Mucosa of descending colon (tissue), 3 donors: ENCODE measurements at regions not wholly inside any gene's neighbourhood (a gene's known extent, or its start where the extent isn't known, plus 50 kb on each side); places are given as distances from the start of the nearest gene placed in this dataset.

Experiments used
- ATAC-seq: fragments of 200-7000 bp; cut with Tn5 transposase; one replicate; pipeline ENCODE4 v1.9.1; 2020; ENCODE audit warnings: mild to moderate bottlenecking, moderate library complexity
- DNase-seq, 3 donors: peaks; one replicate each; pipeline ENCODE4 v3.0.0-alpha.2; 2020
- H3K36me3 ChIP-seq: fragments of 200-600 bp; one replicate; pipeline ENCODE4 v1.8.0; 2021; ENCODE audit warnings: low read depth, mild to moderate bottlenecking
- H3K4me1 ChIP-seq: fragments of 200-600 bp; one replicate; pipeline ENCODE4 v1.8.0; 2021; ENCODE audit warnings: low read depth, mild to moderate bottlenecking
- H3K4me3 ChIP-seq: fragments of 200-600 bp; one replicate; pipeline ENCODE4 v1.8.0; 2021; ENCODE audit warnings: mild to moderate bottlenecking
- H3K9me3 ChIP-seq: fragments of 200-600 bp; one replicate; pipeline ENCODE4 v1.8.0; 2021; ENCODE audit warnings: mild to moderate bottlenecking
- intact Hi-C, 2 donors: fragments of 100-400 bp; cut with DNase I in 1 of 2; cut with micrococcal nuclease in 1 of 2; formaldehyde crosslinking; loops; one replicate each; pipeline versions ENCODE4 v1.11.0 to v1.11.1; 2022; cut with DNase I, micrococcal nuclease
- TF ChIP-seq, protein P1 (sequence below): fragments of 200-600 bp; IDR thresholded peaks from one replicate; pipeline ENCODE4 v1.8.0; 2022; ENCODE audit warnings: antibody characterized with exemption, mild to moderate bottlenecking
- donor health status: DM: no; HTN: no; CAD: no; lungs with moderate emphysema.
- donor health status: DM: no; HTN: no; CAD: no.
- donor health status: DM: no; HTN: yes; CAD: no.

DNA sequence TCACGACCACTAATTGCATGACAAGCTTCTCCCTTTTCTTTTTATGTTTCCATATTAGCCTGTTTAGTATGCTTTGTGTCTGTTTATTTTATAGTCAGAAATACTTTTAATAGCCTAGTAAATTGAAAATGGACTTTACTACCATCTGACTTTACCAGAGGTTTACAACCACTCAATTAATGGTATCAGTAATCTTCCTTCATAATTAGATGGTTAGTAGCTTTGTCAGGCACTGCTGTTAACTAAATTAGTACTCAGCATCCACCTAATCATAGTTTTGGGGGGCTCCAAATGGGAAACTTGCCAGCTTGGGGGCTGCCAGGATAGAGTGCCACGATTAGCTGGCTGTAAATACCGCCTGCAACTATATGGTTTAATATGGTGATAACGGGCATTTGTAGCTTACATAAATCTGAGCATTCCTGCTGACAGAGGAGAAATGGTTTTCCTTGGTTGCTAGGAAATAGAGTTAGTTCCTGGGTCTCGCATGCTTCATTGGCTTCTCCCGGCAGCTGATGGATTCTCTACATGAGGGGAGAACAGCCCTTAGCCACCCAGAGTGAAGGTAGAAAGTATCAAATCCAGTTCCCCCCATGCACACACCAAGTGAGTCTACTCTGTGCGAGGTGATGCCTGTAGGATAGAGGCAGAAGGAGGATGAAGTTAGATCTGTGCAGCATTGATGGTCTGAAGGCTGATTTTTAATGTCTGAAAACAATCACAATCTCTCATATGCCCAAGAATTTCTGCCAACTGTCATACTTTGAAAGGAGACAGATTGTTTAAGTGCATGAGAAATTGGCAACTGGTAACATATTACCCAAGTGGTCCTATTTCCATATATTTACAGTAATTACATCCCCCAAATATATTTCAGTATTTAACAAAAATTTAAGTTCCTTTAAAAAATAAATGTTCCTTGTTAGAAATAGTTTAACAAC lies 326.6 kb upstream of the PROK2 start:
- H3K36me3 ChIP-seq, result no peaks in the 10 kb centered on the region
- DNase-seq (no peak), ATAC-seq (no peak)
- no peaks in the 10 kb centered on the region for H3K4me1 ChIP-seq
- no peak overlapping the region for H3K4me3 ChIP-seq
- H3K9me3 ChIP-seq, result no peaks in the 10 kb centered on the region
- intact Hi-C loops, result no loop called here
- TF ChIP-seq, protein P1, sequence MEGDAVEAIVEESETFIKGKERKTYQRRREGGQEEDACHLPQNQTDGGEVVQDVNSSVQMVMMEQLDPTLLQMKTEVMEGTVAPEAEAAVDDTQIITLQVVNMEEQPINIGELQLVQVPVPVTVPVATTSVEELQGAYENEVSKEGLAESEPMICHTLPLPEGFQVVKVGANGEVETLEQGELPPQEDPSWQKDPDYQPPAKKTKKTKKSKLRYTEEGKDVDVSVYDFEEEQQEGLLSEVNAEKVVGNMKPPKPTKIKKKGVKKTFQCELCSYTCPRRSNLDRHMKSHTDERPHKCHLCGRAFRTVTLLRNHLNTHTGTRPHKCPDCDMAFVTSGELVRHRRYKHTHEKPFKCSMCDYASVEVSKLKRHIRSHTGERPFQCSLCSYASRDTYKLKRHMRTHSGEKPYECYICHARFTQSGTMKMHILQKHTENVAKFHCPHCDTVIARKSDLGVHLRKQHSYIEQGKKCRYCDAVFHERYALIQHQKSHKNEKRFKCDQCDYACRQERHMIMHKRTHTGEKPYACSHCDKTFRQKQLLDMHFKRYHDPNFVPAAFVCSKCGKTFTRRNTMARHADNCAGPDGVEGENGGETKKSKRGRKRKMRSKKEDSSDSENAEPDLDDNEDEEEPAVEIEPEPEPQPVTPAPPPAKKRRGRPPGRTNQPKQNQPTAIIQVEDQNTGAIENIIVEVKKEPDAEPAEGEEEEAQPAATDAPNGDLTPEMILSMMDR, result no peak

DNA sequence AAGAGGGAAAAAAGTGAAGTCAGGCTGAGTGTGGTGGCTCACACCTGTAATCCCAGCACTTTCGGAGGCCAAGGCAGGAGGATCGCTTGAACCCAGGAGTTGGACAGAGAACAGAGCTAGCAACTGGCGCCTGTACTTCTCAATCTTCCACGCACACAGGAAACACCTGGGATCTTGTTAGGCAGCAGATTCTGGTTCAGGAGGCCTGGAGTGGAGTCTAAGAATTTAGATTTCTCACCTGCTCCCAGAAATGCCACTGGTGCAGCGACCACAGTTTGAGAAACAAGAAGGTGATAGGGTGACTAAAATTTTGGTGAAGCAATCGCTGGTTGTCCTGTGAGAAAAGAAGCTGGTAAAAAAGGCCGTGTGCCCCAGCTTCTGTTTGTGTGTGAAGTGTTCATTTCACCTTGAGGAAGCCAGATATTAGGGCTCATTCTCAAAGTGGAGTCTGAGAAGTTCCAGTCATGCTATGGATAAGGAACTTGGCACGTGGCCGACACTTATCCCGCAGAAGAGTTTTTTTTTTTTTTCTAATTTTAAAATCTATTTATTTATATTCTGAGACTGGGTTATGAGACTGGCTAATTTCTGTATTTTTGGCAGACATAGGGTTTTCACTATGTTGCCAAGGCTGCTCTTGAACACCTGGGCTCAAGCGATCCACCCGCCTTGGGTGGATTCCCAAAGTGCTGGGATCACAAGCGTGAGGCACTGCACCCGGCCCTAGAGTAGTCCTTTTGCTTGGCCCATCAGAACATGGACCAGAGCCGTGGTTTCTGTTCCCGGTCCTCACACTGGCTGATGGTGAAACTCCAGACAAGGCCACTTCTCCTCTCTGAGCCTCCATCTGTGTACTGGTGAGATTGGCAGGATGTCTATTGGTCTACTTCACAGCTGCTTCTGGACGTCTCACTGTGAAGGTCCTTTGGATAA lies 324.6 kb upstream of the PROK2 start:
- intact Hi-C loops, result no loop called here
- no peaks in the 10 kb centered on the region for H3K4me1 ChIP-seq
- ATAC-seq (peak; percentile 18), DNase-seq (no peak)
- H3K4me3 ChIP-seq, result no peak overlapping the region
- no peaks in the 10 kb centered on the region for H3K36me3 ChIP-seq
- H3K9me3 ChIP-seq, result no peaks in the 10 kb centered on the region
- TF ChIP-seq, protein P1, result no peak

DNA sequence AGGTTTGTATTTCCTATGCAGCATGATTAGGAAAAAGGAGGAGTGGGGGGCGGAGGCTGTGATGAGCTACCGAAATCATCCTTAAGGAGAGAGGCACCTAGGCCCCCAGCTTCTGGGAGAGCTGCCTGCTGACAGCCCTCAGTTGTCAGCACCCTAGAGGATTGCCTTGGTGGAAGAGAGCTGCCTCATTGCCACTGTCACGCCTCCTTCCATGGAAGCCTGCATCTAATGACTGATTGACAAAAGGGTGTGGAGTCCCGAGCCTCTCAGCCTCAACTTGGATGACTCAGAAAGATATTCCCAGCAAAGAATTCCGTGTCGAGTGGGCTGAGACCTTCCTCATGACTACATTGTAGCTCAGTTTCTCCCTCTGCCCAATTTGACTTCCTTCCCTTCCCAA lies 320.4 kb upstream of the PROK2 start:
- no peaks in the 10 kb centered on the region for H3K4me1 ChIP-seq
- H3K36me3 ChIP-seq, result no peaks in the 10 kb centered on the region
- intact Hi-C loops, result no loop called here
- H3K4me3 ChIP-seq, result no peak overlapping the region
- DNase-seq (no peak), ATAC-seq (no peak)
- TF ChIP-seq, protein P1, result no peak
- no peaks in the 10 kb centered on the region for H3K9me3 ChIP-seq

DNA sequence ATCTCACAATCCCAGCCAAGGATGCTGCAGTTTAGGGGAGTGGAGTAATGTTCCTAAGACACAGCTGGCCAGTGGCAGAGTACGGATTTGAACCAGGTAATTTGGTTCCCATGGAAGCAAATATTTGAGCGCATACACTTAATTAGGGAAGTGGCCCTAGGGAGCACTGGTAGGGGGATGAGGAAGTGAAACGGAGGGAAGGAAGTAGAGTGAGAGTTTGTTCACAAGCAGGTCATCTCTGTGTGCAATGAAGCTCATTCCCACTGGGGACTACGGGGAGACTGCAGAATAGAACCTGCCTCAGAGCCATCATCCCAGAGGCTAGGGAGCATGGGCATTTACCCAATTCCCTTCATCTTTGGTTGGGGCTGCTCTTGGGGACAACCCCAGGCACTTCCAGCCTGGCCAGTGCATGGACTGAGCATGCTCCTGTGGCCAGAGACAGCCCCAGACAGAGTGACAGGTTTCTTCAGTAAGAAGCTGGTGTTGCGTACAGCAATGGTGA lies 317.2 kb upstream of the PROK2 start:
- ATAC-seq, result peak; percentile 69
- no peak for DNase-seq
- intact Hi-C loops, result no loop called here
- TF ChIP-seq, protein P1, result no peak
- Histone ChIP-seq H3K36me3 (no peaks in the 10 kb centered on the region), H3K4me1 (no peaks in the 10 kb centered on the region), H3K4me3 (no peak overlapping the region), H3K9me3 (no peaks in the 10 kb centered on the region)

DNA sequence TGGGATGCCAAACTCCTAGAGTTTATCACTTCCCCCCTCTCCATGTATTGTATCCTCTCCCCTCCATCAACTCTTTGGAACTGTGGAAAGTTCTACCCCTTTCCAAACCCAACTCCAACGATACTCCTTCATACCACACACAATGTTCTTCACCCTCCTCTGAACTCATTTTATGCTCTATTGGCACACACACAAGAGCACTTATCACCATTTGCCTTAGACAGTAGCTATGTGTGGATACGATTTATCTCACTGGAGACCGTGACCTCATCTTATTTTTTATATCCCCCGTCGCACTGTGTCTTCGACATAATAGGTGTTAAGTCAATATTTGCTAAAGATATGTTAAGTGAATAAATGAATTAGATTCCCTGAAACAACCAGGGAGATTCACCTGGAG lies 316.5 kb upstream of the PROK2 start:
- no peak for DNase-seq
- TF ChIP-seq, protein P1, result no peak
- peak; percentile 36 for ATAC-seq
- H3K9me3 ChIP-seq, result no peaks in the 10 kb centered on the region
- intact Hi-C loops, result no loop called here
- no peaks in the 10 kb centered on the region for H3K36me3 ChIP-seq
- no peak overlapping the region for H3K4me3 ChIP-seq
- H3K4me1 ChIP-seq, result no peaks in the 10 kb centered on the region
